ENCODE measurements at regions not wholly inside any gene's neighbourhood (a gene's known extent, or its start where the extent isn't known, plus 50 kb on each side); places are given as distances from the start of the nearest gene placed in this dataset.

- DNase-seq (ENCODE audit: low read depth) = no peak
- TF ChIP-seq CTCF (IDR thresholded peaks at IDR 0.05; ENCODE audit: insufficient read depth, low read depth, low read length, missing control alignments) = no peak
These were observed 69.8 kb upstream of the CCN6 start for GRCh38 chr6:111984081-111984480.

GRCh38 chr6:111984516-111985201 lies 69.2 kb upstream of the CCN6 start:
- DNase-seq (ENCODE audit: low read depth) = no peak
- no peak overlapping the region for H3K4me3 ChIP-seq (ENCODE audit: low read depth, low read length)
- no peak for TF ChIP-seq CTCF (IDR thresholded peaks at IDR 0.05; ENCODE audit: insufficient read depth, low read depth, low read length, missing control alignments)

More at GRCh38 chr6:111984081-111984480, 69.8 kb upstream of the CCN6 start:
- no peak overlapping the region for H3K4me3 ChIP-seq (ENCODE audit: low read depth, low read length)

- no peak overlapping the region for H3K4me3 ChIP-seq (ENCODE audit: low read depth, low read length)
- no peak for TF ChIP-seq CTCF (IDR thresholded peaks at IDR 0.05; ENCODE audit: insufficient read depth, low read depth, low read length, missing control alignments)
- DNase-seq (ENCODE audit: low read depth) = no peak
These were observed 68.6 kb upstream of the CCN6 start for GRCh38 chr6:111985202-111985731.

GRCh38 chr6:111986651-111987050 lies 67.3 kb upstream of the CCN6 start:
- no peak for DNase-seq (ENCODE audit: low read depth)
- H3K4me3 ChIP-seq (ENCODE audit: low read depth, low read length) = no peak overlapping the region
- TF ChIP-seq CTCF (IDR thresholded peaks at IDR 0.05; ENCODE audit: insufficient read depth, low read depth, low read length, missing control alignments) = no peak

- TF ChIP-seq CTCF (IDR thresholded peaks at IDR 0.05; ENCODE audit: insufficient read depth, low read depth, low read length, missing control alignments) = no peak
- no peak overlapping the region for H3K4me3 ChIP-seq (ENCODE audit: low read depth, low read length)
- no peak for DNase-seq (ENCODE audit: low read depth)
These were observed 66.6 kb upstream of the CCN6 start for GRCh38 chr6:111987295-111987694.

GRCh38 chr6:111988926-111989325 lies 65.0 kb upstream of the CCN6 start:
- no peak overlapping the region for H3K4me3 ChIP-seq (ENCODE audit: low read depth, low read length)
- TF ChIP-seq CTCF (IDR thresholded peaks at IDR 0.05; ENCODE audit: insufficient read depth, low read depth, low read length, missing control alignments) = no peak
- DNase-seq (ENCODE audit: low read depth) = no peak

GRCh38 chr6:111989743-111990142 lies 64.2 kb upstream of the CCN6 start:
- no peak for TF ChIP-seq CTCF (IDR thresholded peaks at IDR 0.05; ENCODE audit: insufficient read depth, low read depth, low read length, missing control alignments)

More at GRCh38 chr6:111989743-111990142, 64.2 kb upstream of the CCN6 start:
- peak; percentile 77 for DNase-seq (ENCODE audit: low read depth)
- H3K4me3 ChIP-seq (ENCODE audit: low read depth, low read length) = no peak overlapping the region
